ENCODE measurements at regions not wholly inside any gene's neighbourhood (a gene's known extent, or its start where the extent isn't known, plus 50 kb on each side); places are given as distances from the start of the nearest gene placed in this dataset.

- H3K27ac ChIP-seq (ENCODE audit: low read depth in 1 of 2, low read length in 2 of 2), result peak overlapping the region; percentile 86 to 87
- 38% methylated on average over 3 of the region's 3 CpGs for WGBS
- DNase-seq (ENCODE audit: low spot score), result no peak
- TF ChIP-seq RXRA (IDR thresholded peaks at IDR 0.05) (peak; percentile 100), TAF1 (conservative IDR thresholded peaks at IDR 0.05) (no peak), ZBTB33 (IDR thresholded peaks at IDR 0.05) (peak; percentile 89), RAD21 (IDR thresholded peaks at IDR 0.05) (peak; percentile 65 to 80), EGR1 (IDR thresholded peaks at IDR 0.05; ENCODE audit: low read depth in 2 of 2) (peak; percentile 16 to 92), GABPA (IDR thresholded peaks at IDR 0.05 in 1 of 2, conservative IDR thresholded peaks at IDR 0.05 in 1 of 2) (peak in 1 of 2 donors; percentile 22), NR2F2 (IDR thresholded peaks at IDR 0.05) (peak; percentile 85), JUND (IDR thresholded peaks at IDR 0.05) (peak; percentile 91 to 93), SP1 (IDR thresholded peaks at IDR 0.05) (peak; percentile 100), FOXA2 (IDR thresholded peaks at IDR 0.05) (peak; percentile 38), HNF4A (conservative IDR thresholded peaks at IDR 0.05) (peak; percentile 100), HNF4G (IDR thresholded peaks at IDR 0.05) (peak; percentile 100), CTCF (IDR thresholded peaks at IDR 0.05; ENCODE audit: low read depth, low read length, missing input control) (no peak), MAX (IDR thresholded peaks at IDR 0.05) (peak; percentile 98), FOXA1 (IDR thresholded peaks at IDR 0.05) (peak; percentile 58), REST (IDR thresholded peaks at IDR 0.05) (peak; percentile 63), YY1 (IDR thresholded peaks at IDR 0.05) (peak; percentile 76), ATF3 (IDR thresholded peaks at IDR 0.05) (peak; percentile 97)
- no peaks in the 10 kb centered on the region for H3K9me3 ChIP-seq (ENCODE audit: control insufficient read depth in 4 of 4, low read length in 3 of 4)
- peaks cover 0 to 56% (median 33%) of the 10 kb centered on the region in 4 donors for H3K4me1 ChIP-seq (ENCODE audit: control insufficient read depth in 4 of 4, insufficient read depth in 4 of 4, low read length in 3 of 4)
- H3K36me3 ChIP-seq (ENCODE audit: control insufficient read depth in 4 of 4, insufficient read depth in 3 of 4, low read depth in 1 of 4, low read length in 3 of 4), result no peaks in the 10 kb centered on the region
- no peak overlapping the region for H3K9ac ChIP-seq (ENCODE audit: low read depth in 1 of 2, low read length in 2 of 2)
- no peak overlapping the region for H3K4me3 ChIP-seq (ENCODE audit: low read depth in 1 of 3, low read length in 3 of 3)
- no peaks in the 10 kb centered on the region for H3K27me3 ChIP-seq (ENCODE audit: control insufficient read depth in 4 of 4, insufficient read depth in 4 of 4, low read length in 3 of 4)
These were observed 239.0 kb downstream of the INHBA start for GRCh38 chr7:41463770-41464470.

Measured in liver (tissue), 8 donors.